ENCODE measurements at regions not wholly inside any gene's neighbourhood (a gene's known extent, or its start where the extent isn't known, plus 50 kb on each side); places are given as distances from the start of the nearest gene placed in this dataset.

GRCh38 chr11:80532633-80533232 lies 1091.9 kb upstream of the TENM4 start:
- DNase-seq, result no peak
- H3K9ac ChIP-seq (ENCODE audit: insufficient read depth in 1 of 2, low read length in 2 of 2), result no peak overlapping the region
- no peak overlapping the region for H3K4me3 ChIP-seq
- H3K4me1 ChIP-seq (ENCODE audit: control insufficient read depth in 5 of 5, insufficient read depth in 5 of 5, low read length in 5 of 5), result no peaks in the 10 kb centered on the region
- peaks cover 0 to 5% (median 1%) of the 10 kb centered on the region in 4 donors for H3K9me3 ChIP-seq (ENCODE audit: control insufficient read depth in 4 of 4, insufficient read depth in 3 of 4, low read length in 3 of 4)
- ATAC-seq (ENCODE audit: insufficient read depth, low FRiP score), result no peak
- TF ChIP-seq, protein P1, sequence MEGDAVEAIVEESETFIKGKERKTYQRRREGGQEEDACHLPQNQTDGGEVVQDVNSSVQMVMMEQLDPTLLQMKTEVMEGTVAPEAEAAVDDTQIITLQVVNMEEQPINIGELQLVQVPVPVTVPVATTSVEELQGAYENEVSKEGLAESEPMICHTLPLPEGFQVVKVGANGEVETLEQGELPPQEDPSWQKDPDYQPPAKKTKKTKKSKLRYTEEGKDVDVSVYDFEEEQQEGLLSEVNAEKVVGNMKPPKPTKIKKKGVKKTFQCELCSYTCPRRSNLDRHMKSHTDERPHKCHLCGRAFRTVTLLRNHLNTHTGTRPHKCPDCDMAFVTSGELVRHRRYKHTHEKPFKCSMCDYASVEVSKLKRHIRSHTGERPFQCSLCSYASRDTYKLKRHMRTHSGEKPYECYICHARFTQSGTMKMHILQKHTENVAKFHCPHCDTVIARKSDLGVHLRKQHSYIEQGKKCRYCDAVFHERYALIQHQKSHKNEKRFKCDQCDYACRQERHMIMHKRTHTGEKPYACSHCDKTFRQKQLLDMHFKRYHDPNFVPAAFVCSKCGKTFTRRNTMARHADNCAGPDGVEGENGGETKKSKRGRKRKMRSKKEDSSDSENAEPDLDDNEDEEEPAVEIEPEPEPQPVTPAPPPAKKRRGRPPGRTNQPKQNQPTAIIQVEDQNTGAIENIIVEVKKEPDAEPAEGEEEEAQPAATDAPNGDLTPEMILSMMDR (IDR thresholded peaks at IDR 0.05; ENCODE audit: control extremely low read depth, extremely low read depth), result no peak
- no peaks in the 10 kb centered on the region for H3K27me3 ChIP-seq (ENCODE audit: control insufficient read depth in 3 of 3, insufficient read depth in 3 of 3, low read length in 2 of 3)
- H3K27ac ChIP-seq (ENCODE audit: low read depth in 1 of 2, low read length in 1 of 2), result no peak overlapping the region
- H3K36me3 ChIP-seq (ENCODE audit: control insufficient read depth in 4 of 4, insufficient read depth in 4 of 4, low read length in 4 of 4), result no peaks in the 10 kb centered on the region
- WGBS, 2 donors, result 91 to 94% methylated on average over 19 to 21 of the region's 21 CpGs

DNA sequence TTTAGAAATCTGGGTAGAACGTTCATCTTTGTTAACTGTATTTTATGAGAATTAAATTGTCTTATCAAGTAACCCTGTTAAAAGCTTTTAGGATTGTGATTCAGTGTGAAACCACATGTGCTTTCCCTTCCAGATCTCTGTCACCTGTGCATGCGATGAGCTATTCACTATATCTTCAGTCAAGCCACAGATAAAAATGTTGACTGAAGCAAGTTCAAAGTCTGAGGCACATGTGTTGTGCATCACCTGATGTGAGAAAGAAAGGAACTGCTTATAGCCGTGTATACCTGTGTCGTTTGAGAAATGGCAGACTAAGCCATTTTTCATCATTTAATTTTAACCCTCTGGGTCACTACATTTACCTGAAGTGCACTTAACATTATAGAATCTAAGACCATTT lies 1088.9 kb upstream of the TENM4 start:
- no peak for DNase-seq
- Histone ChIP-seq H3K4me3 (no peak overlapping the region), H3K36me3 (ENCODE audit: control insufficient read depth in 4 of 4, insufficient read depth in 4 of 4, low read length in 4 of 4) (no peaks in the 10 kb centered on the region), H3K27ac (ENCODE audit: low read depth in 1 of 2, low read length in 1 of 2) (no peak overlapping the region), H3K27me3 (ENCODE audit: control insufficient read depth in 3 of 3, insufficient read depth in 3 of 3, low read length in 2 of 3) (no peaks in the 10 kb centered on the region), H3K9me3 (ENCODE audit: control insufficient read depth in 4 of 4, insufficient read depth in 3 of 4, low read length in 3 of 4) (peaks cover 0 to 5% (median 1%) of the 10 kb centered on the region in 4 donors), H3K9ac (ENCODE audit: insufficient read depth in 1 of 2, low read length in 2 of 2) (no peak overlapping the region), H3K4me1 (ENCODE audit: control insufficient read depth in 5 of 5, insufficient read depth in 5 of 5, low read length in 5 of 5) (no peaks in the 10 kb centered on the region)
- TF ChIP-seq, protein P1 (IDR thresholded peaks at IDR 0.05; ENCODE audit: control extremely low read depth, extremely low read depth), result no peak
- ATAC-seq (ENCODE audit: insufficient read depth, low FRiP score), result no peak
- WGBS, 2 donors, result 74 to 80% methylated on average over 4 of the region's 4 CpGs

GRCh38 chr11:80525663-80526405 lies 1085.0 kb upstream of the TENM4 start:
- 64 to 71% methylated on average over 4 of the region's 4 CpGs for WGBS, 2 donors
- no peaks in the 10 kb centered on the region for H3K4me1 ChIP-seq (ENCODE audit: control insufficient read depth in 5 of 5, insufficient read depth in 5 of 5, low read length in 5 of 5)
- DNase-seq, result no peak

More at GRCh38 chr11:80525663-80526405, 1085.0 kb upstream of the TENM4 start:
- Histone ChIP-seq H3K4me3 (no peak overlapping the region), H3K27ac (ENCODE audit: low read depth in 1 of 2, low read length in 1 of 2) (no peak overlapping the region), H3K27me3 (ENCODE audit: control insufficient read depth in 3 of 3, insufficient read depth in 3 of 3, low read length in 2 of 3) (no peaks in the 10 kb centered on the region), H3K36me3 (ENCODE audit: control insufficient read depth in 4 of 4, insufficient read depth in 4 of 4, low read length in 4 of 4) (no peaks in the 10 kb centered on the region), H3K9ac (ENCODE audit: insufficient read depth in 1 of 2, low read length in 2 of 2) (no peak overlapping the region), H3K9me3 (ENCODE audit: control insufficient read depth in 4 of 4, insufficient read depth in 3 of 4, low read length in 3 of 4) (no peaks in the 10 kb centered on the region)
- ATAC-seq (ENCODE audit: insufficient read depth, low FRiP score), result no peak
- TF ChIP-seq, protein P1 (IDR thresholded peaks at IDR 0.05; ENCODE audit: control extremely low read depth, extremely low read depth), result no peak

Data from lung (tissue), 11 donors.